ENCODE measurements at regions not wholly inside any gene's neighbourhood (a gene's known extent, or its start where the extent isn't known, plus 50 kb on each side); places are given as distances from the start of the nearest gene placed in this dataset.

- no peak for DNase-seq (ENCODE audit: unreplicated experiment)
- no TSS peak for BruUV-seq (replicated peaks)
- no peak for TF ChIP-seq CTCF (IDR thresholded peaks at IDR 0.05; ENCODE audit: unreplicated experiment)
- no peaks in the 10 kb centered on the region for H3K36me3 Mint-ChIP-seq (ENCODE audit: insufficient read depth, unreplicated experiment)
- intact Hi-C loops (cut with micrococcal nuclease), result no loop called here
- no peaks in the 10 kb centered on the region for H3K9me3 Mint-ChIP-seq (ENCODE audit: unreplicated experiment)
- CTCF ChIA-PET, result interaction anchor here (0.7 kb wide), 1 partner anchor 68 kb away, joined by 5 read pairs; no protein-coding TSS in a partner anchor
- POLR2A ChIA-PET, result no interaction called here
- no peak overlapping the region for H3K4me3 Mint-ChIP-seq (ENCODE audit: unreplicated experiment)
- H3K4me1 Mint-ChIP-seq (ENCODE audit: insufficient read depth, unreplicated experiment), result peaks cover 13% of the 10 kb centered on the region
- no peaks in the 10 kb centered on the region for H3K27me3 Mint-ChIP-seq (ENCODE audit: insufficient read depth, unreplicated experiment)
- no peak overlapping the region for H3K27ac Mint-ChIP-seq (ENCODE audit: low read depth, unreplicated experiment)
Observed at GRCh38 chr2:123162400-123163016, 862.6 kb upstream of the CNTNAP5 start.

GRCh38 chr2:123163398-123163797, 861.7 kb upstream of the CNTNAP5 start:
- BruUV-seq (replicated peaks), result no TSS peak
- Mint-ChIP-seq H3K9me3 (ENCODE audit: unreplicated experiment) (peaks cover 7% of the 10 kb centered on the region), H3K4me1 (ENCODE audit: insufficient read depth, unreplicated experiment) (peaks cover 13% of the 10 kb centered on the region), H3K27ac (ENCODE audit: low read depth, unreplicated experiment) (no peak overlapping the region), H3K27me3 (ENCODE audit: insufficient read depth, unreplicated experiment) (no peaks in the 10 kb centered on the region), H3K4me3 (ENCODE audit: unreplicated experiment) (no peak overlapping the region), H3K36me3 (ENCODE audit: insufficient read depth, unreplicated experiment) (no peaks in the 10 kb centered on the region)
- no peak for TF ChIP-seq CTCF (IDR thresholded peaks at IDR 0.05; ENCODE audit: unreplicated experiment)
- DNase-seq (ENCODE audit: unreplicated experiment), result no peak
- intact Hi-C loops (cut with micrococcal nuclease), result no loop called here
- POLR2A ChIA-PET, result no interaction called here
- CTCF ChIA-PET, result no interaction called here

GRCh38 chr2:123164216-123164615, 860.9 kb upstream of the CNTNAP5 start:
- ChIA-PET CTCF (interaction anchor here (0.7 kb wide), 1 partner anchor 10 kb away, joined by 3 read pairs; no protein-coding TSS in a partner anchor), POLR2A (no interaction called here)
- Mint-ChIP-seq H3K9me3 (ENCODE audit: unreplicated experiment) (peaks cover 8% of the 10 kb centered on the region), H3K36me3 (ENCODE audit: insufficient read depth, unreplicated experiment) (no peaks in the 10 kb centered on the region), H3K4me3 (ENCODE audit: unreplicated experiment) (no peak overlapping the region), H3K27ac (ENCODE audit: low read depth, unreplicated experiment) (no peak overlapping the region), H3K27me3 (ENCODE audit: insufficient read depth, unreplicated experiment) (no peaks in the 10 kb centered on the region), H3K4me1 (ENCODE audit: insufficient read depth, unreplicated experiment) (peaks cover 13% of the 10 kb centered on the region)
- intact Hi-C loops (cut with micrococcal nuclease), result no loop called here
- no TSS peak for BruUV-seq (replicated peaks)
- no peak for DNase-seq (ENCODE audit: unreplicated experiment)
- TF ChIP-seq CTCF (IDR thresholded peaks at IDR 0.05; ENCODE audit: unreplicated experiment), result no peak

GRCh38 chr2:123165616-123166015, 859.5 kb upstream of the CNTNAP5 start:
- Mint-ChIP-seq H3K4me1 (ENCODE audit: insufficient read depth, unreplicated experiment) (peaks cover 13% of the 10 kb centered on the region), H3K27me3 (ENCODE audit: insufficient read depth, unreplicated experiment) (no peaks in the 10 kb centered on the region), H3K36me3 (ENCODE audit: insufficient read depth, unreplicated experiment) (no peaks in the 10 kb centered on the region), H3K9me3 (ENCODE audit: unreplicated experiment) (peaks cover 8% of the 10 kb centered on the region), H3K4me3 (ENCODE audit: unreplicated experiment) (no peak overlapping the region), H3K27ac (ENCODE audit: low read depth, unreplicated experiment) (no peak overlapping the region)
- no peak for DNase-seq (ENCODE audit: unreplicated experiment)
- no TSS peak for BruUV-seq (replicated peaks)
- TF ChIP-seq CTCF (IDR thresholded peaks at IDR 0.05; ENCODE audit: unreplicated experiment), result no peak
- intact Hi-C loops (cut with micrococcal nuclease), result no loop called here
- ChIA-PET POLR2A (interaction anchor here (0.7 kb wide), 1 partner anchor 42 kb away, joined by 3 read pairs; no protein-coding TSS in a partner anchor), CTCF (interaction anchor here (0.6 kb wide), 1 partner anchor 1418 kb away, joined by 4 read pairs; no protein-coding TSS in a partner anchor)
